ENCODE measurements at regions not wholly inside any gene's neighbourhood (a gene's known extent, or its start where the extent isn't known, plus 50 kb on each side); places are given as distances from the start of the nearest gene placed in this dataset.

GRCh38 chr2:131590366-131590765 is 62.7 kb downstream of the CCDC74A start:
- TF ChIP-seq NR3C1 (IDR thresholded peaks at IDR 0.05), result no peak
- TF ChIP-seq, protein P1, sequence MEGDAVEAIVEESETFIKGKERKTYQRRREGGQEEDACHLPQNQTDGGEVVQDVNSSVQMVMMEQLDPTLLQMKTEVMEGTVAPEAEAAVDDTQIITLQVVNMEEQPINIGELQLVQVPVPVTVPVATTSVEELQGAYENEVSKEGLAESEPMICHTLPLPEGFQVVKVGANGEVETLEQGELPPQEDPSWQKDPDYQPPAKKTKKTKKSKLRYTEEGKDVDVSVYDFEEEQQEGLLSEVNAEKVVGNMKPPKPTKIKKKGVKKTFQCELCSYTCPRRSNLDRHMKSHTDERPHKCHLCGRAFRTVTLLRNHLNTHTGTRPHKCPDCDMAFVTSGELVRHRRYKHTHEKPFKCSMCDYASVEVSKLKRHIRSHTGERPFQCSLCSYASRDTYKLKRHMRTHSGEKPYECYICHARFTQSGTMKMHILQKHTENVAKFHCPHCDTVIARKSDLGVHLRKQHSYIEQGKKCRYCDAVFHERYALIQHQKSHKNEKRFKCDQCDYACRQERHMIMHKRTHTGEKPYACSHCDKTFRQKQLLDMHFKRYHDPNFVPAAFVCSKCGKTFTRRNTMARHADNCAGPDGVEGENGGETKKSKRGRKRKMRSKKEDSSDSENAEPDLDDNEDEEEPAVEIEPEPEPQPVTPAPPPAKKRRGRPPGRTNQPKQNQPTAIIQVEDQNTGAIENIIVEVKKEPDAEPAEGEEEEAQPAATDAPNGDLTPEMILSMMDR (IDR thresholded peaks at IDR 0.05), result no peak
- no peak for TF ChIP-seq KDM5A (IDR thresholded peaks at IDR 0.05)
- TF ChIP-seq RFX5 (IDR thresholded peaks at IDR 0.05), result no peak
- no peak for TF ChIP-seq MYC (IDR thresholded peaks at IDR 0.05; ENCODE audit: borderline replicate concordance, low read length)
- TF ChIP-seq, protein P2, sequence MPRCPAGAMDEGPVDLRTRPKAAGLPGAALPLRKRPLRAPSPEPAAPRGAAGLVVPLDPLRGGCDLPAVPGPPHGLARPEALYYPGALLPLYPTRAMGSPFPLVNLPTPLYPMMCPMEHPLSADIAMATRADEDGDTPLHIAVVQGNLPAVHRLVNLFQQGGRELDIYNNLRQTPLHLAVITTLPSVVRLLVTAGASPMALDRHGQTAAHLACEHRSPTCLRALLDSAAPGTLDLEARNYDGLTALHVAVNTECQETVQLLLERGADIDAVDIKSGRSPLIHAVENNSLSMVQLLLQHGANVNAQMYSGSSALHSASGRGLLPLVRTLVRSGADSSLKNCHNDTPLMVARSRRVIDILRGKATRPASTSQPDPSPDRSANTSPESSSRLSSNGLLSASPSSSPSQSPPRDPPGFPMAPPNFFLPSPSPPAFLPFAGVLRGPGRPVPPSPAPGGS (IDR thresholded peaks at IDR 0.05), result no peak

All from A549 (cell line).